Liver (tissue), 8 donors: ENCODE measurements at regions not wholly inside any gene's neighbourhood (a gene's known extent, or its start where the extent isn't known, plus 50 kb on each side); places are given as distances from the start of the nearest gene placed in this dataset.

Experiments used
- DNase-seq: peaks from one replicate; pipeline ENCODE4 v3.0.0-alpha.2; 2017; ENCODE audit warnings: low spot score
- H3K27ac ChIP-seq, 2 donors: one replicate each; pipeline ENCODE4 v1.7.0; 2013; ENCODE audit warnings: inconsistent platforms in 2 of 2, low read length in 2 of 2, control low read depth in 1 of 2, low read depth in 1 of 2, mild to moderate bottlenecking in 1 of 2
- H3K27me3 ChIP-seq, 4 donors: one replicate each; pipeline versions ENCODE4 v1.6.1 to v1.7.0; 2013; ENCODE audit warnings: low read length in 3 of 4, inconsistent platforms in 1 of 4, mild to moderate bottlenecking in 1 of 4, moderate library complexity in 1 of 4; ENCODE audit not compliant: control insufficient read depth in 4 of 4, insufficient read depth in 4 of 4
- H3K36me3 ChIP-seq, 4 donors: one replicate each; pipeline versions ENCODE4 v1.6.1 to v1.7.0; 2013; ENCODE audit warnings: low read length in 3 of 4, mild to moderate bottlenecking in 3 of 4, low read depth in 1 of 4, moderate library complexity in 1 of 4; ENCODE audit not compliant: control insufficient read depth in 4 of 4, insufficient read depth in 3 of 4
- H3K4me1 ChIP-seq, 4 donors: one replicate each; pipeline versions ENCODE4 v1.6.1 to v1.7.0; 2013; ENCODE audit warnings: low read length in 3 of 4, mild to moderate bottlenecking in 3 of 4, moderate library complexity in 1 of 4; ENCODE audit not compliant: control insufficient read depth in 4 of 4, insufficient read depth in 4 of 4
- H3K4me3 ChIP-seq, 3 donors: one replicate each; pipeline versions ENCODE4 v1.6.1 to v1.7.0; 2013; ENCODE audit warnings: low read length in 3 of 3, control low read depth in 1 of 3, low read depth in 1 of 3, mild to moderate bottlenecking in 1 of 3
- H3K9ac ChIP-seq, 2 donors: one replicate each; pipeline ENCODE4 v1.7.0; 2013; ENCODE audit warnings: low read length in 2 of 2, mild to moderate bottlenecking in 2 of 2, moderate library complexity in 2 of 2, control low read depth in 1 of 2, low read depth in 1 of 2
- H3K9me3 ChIP-seq, 4 donors: one replicate each; pipeline versions ENCODE4 v1.6.1 to v1.7.0; 2013; ENCODE audit warnings: low read length in 3 of 4; ENCODE audit not compliant: control insufficient read depth in 4 of 4
- EGR1 ChIP-seq, 2 donors: IDR thresholded peaks; 2 replicates each; pipeline ENCODE4 v1.6.1; 2016 to 2018; ENCODE audit warnings: antibody characterized with exemption in 2 of 2, low read depth in 2 of 2
- FOXA2 ChIP-seq: IDR thresholded peaks from 2 replicates; pipeline ENCODE4 v1.6.1; 2016; ENCODE audit warnings: antibody characterized with exemption
- GABPA ChIP-seq, 2 donors: IDR thresholded peaks in 1 of 2; conservative IDR thresholded peaks in 1 of 2; 2 replicates each; pipeline ENCODE4 v1.6.1; 2016; ENCODE audit warnings: antibody characterized with exemption in 2 of 2, mild to moderate bottlenecking in 1 of 2, moderate library complexity in 1 of 2
- HNF4G ChIP-seq: IDR thresholded peaks from 2 replicates; pipeline ENCODE4 v1.6.1; 2016; ENCODE audit warnings: antibody characterized with exemption
- REST ChIP-seq: IDR thresholded peaks from 2 replicates; pipeline ENCODE4 v1.6.1; 2016; ENCODE audit warnings: antibody characterized with exemption, mild to moderate bottlenecking
- RXRA ChIP-seq, 2 donors: IDR thresholded peaks; 2 replicates each; pipeline ENCODE4 v1.6.1; 2017 to 2018; ENCODE audit warnings: antibody characterized with exemption in 2 of 2, mild to moderate bottlenecking in 1 of 2
- SP1 ChIP-seq: IDR thresholded peaks from 2 replicates; pipeline ENCODE4 v1.6.1; 2018; ENCODE audit warnings: antibody characterized with exemption, mild to moderate bottlenecking
- YY1 ChIP-seq: IDR thresholded peaks from 2 replicates; pipeline ENCODE4 v1.6.1; 2016; ENCODE audit warnings: antibody characterized with exemption, mild to moderate bottlenecking
- ZBTB33 ChIP-seq: IDR thresholded peaks from 2 replicates; pipeline ENCODE4 v1.6.1; 2016; ENCODE audit warnings: antibody characterized with exemption
- WGBS: extraction: QIAGEN DNeasy Blood & Tissue Kit; methylation state at CpG from one replicate; pipeline ENCODE4 v1.1.7; 2013; 5-methylcytosine and 5-hydroxymethylcytosine counted together
- TF ChIP-seq, protein P1 (sequence below): IDR thresholded peaks from 2 replicates; pipeline ENCODE4 v1.6.1; 2016; ENCODE audit warnings: antibody characterized with exemption
- TF ChIP-seq, protein P2 (sequence below): fragments of 150-350 bp; IDR thresholded peaks from 2 replicates; pipeline ENCODE4 v1.5.1; 2017; ENCODE audit warnings: improper control_type of control experiment, low read depth, low read length; ENCODE audit not compliant: missing input control
- donor health status: healthy.
- donor health status: healthy.
- donor health status: healthy.
- donor health status: healthy.
- donor health status: healthy.

DNA sequence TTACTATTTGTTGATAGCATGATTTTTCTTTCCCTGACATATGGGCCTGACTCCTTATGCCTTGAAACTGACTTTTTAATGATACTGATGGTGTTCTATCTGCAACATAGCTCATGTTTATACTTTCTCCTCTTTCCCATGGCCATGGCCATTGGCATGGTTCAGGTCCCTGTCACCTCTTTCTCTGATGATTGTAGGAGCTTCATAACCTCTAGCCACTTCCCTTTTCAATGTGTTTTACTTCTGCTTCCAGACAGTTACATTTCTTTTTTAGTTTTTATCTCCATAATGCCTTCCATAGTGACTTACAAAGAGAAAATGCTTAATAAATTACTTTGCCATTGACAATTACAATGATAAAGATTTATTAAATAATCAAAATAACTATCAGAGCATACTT is 177.9 kb upstream of the SETBP1 start:
- Histone ChIP-seq H3K27me3 (no peaks in the 10 kb centered on the region), H3K9me3 (no peaks in the 10 kb centered on the region), H3K27ac (no peak overlapping the region), H3K36me3 (no peaks in the 10 kb centered on the region), H3K4me1 (no peaks in the 10 kb centered on the region), H3K4me3 (no peak overlapping the region), H3K9ac (no peak overlapping the region)
- no peak for DNase-seq
- no peak for TF ChIP-seq EGR1 (IDR thresholded peaks at IDR 0.05; ENCODE audit: low read depth in 2 of 2)
- no peak for TF ChIP-seq FOXA2
- TF ChIP-seq, protein P1, sequence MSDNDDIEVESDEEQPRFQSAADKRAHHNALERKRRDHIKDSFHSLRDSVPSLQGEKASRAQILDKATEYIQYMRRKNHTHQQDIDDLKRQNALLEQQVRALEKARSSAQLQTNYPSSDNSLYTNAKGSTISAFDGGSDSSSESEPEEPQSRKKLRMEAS, result no peak
- no peak for TF ChIP-seq YY1
- TF ChIP-seq, protein P2, sequence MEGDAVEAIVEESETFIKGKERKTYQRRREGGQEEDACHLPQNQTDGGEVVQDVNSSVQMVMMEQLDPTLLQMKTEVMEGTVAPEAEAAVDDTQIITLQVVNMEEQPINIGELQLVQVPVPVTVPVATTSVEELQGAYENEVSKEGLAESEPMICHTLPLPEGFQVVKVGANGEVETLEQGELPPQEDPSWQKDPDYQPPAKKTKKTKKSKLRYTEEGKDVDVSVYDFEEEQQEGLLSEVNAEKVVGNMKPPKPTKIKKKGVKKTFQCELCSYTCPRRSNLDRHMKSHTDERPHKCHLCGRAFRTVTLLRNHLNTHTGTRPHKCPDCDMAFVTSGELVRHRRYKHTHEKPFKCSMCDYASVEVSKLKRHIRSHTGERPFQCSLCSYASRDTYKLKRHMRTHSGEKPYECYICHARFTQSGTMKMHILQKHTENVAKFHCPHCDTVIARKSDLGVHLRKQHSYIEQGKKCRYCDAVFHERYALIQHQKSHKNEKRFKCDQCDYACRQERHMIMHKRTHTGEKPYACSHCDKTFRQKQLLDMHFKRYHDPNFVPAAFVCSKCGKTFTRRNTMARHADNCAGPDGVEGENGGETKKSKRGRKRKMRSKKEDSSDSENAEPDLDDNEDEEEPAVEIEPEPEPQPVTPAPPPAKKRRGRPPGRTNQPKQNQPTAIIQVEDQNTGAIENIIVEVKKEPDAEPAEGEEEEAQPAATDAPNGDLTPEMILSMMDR, result no peak

DNA sequence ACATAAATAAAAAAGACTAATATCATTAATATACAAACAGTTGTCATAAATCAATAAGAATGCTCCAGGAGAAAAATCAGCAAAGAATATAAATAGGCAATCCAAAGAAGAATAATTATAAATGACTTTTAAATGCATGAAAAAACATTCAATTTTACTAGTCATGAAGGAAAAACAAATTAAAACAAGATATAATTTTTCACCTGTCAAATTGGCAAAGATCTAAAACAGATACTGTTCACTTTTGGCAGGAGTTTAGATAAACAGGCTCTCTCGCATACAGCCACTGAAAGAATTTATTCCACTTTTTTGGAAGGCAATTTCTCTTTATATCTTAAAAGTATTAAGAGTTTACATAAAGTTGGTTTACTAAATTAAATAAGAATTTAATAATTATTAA is 176.8 kb upstream of the SETBP1 start:
- no peak overlapping the region for H3K9ac ChIP-seq
- no peak for TF ChIP-seq GABPA (IDR thresholded peaks at IDR 0.05 in 1 of 2, conservative IDR thresholded peaks at IDR 0.05 in 1 of 2)
- no peak for TF ChIP-seq REST
- no peak for TF ChIP-seq ZBTB33

GRCh38 chr18:44507729-44508325 is 172.9 kb upstream of the SETBP1 start:
- no peak for TF ChIP-seq EGR1 (IDR thresholded peaks at IDR 0.05; ENCODE audit: low read depth in 2 of 2)
- TF ChIP-seq, protein P2, result no peak
- TF ChIP-seq FOXA2, result no peak
- TF ChIP-seq, protein P1, result no peak
- no peak for TF ChIP-seq RXRA (IDR thresholded peaks at IDR 0.05)
- TF ChIP-seq HNF4G, result no peak
- peak; percentile 6 for TF ChIP-seq SP1
- TF ChIP-seq YY1, result peak; percentile 23
- peak overlapping the region in 1 of 2 donors; percentile 5 for H3K27ac ChIP-seq
- H3K4me3 ChIP-seq, result no peak overlapping the region
- WGBS, result 36% methylated on average over 6 of the region's 6 CpGs
- no peaks in the 10 kb centered on the region for H3K4me1 ChIP-seq
- H3K27me3 ChIP-seq, result no peaks in the 10 kb centered on the region
- DNase-seq, result no peak
- no peak overlapping the region for H3K9ac ChIP-seq
- H3K9me3 ChIP-seq, result no peaks in the 10 kb centered on the region
- no peaks in the 10 kb centered on the region for H3K36me3 ChIP-seq

More for the DNA sequence above, 176.8 kb upstream of the SETBP1 start:
- H3K4me1 ChIP-seq, result no peaks in the 10 kb centered on the region
- H3K27me3 ChIP-seq, result no peaks in the 10 kb centered on the region
- WGBS, result 90% methylated on average over 1 of the region's 1 CpG
- H3K36me3 ChIP-seq, result no peaks in the 10 kb centered on the region
- H3K4me3 ChIP-seq, result no peak overlapping the region
- no peak overlapping the region for H3K27ac ChIP-seq
- H3K9me3 ChIP-seq, result no peaks in the 10 kb centered on the region
- DNase-seq, result no peak
